ENCODE measurements at regions not wholly inside any gene's neighbourhood (a gene's known extent, or its start where the extent isn't known, plus 50 kb on each side); places are given as distances from the start of the nearest gene placed in this dataset.
A peak's percentile ranks its signal among the peaks of the same experiment; 100 is the strongest.

DNA sequence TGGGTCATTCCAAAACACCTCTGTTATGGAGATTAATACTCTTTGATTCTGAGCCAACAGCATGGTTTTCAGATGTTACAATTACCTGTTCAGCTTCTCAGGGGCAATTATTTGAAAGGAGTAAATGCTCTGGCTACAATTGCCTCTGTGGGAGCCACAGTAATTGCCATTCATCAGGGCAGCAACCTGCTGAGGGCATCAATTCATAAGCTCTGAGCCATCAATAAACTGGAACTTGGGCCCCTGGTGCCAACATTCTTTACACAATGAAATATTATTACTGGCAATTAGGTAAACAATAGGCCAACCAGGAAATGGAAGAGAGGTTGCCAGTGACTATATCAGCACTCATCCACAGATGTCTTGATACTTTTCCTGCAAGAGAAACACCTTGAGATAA lies 660.8 kb downstream of the MECOM start:
- Mint-ChIP-seq H3K4me1 (peaks cover 48% of the 10 kb centered on the region), H3K36me3 (no peaks in the 10 kb centered on the region), H3K27me3 (ENCODE audit: low read depth) (peaks cover 12% of the 10 kb centered on the region), H3K9me3 (peaks cover 4% of the 10 kb centered on the region), H3K27ac (no peak overlapping the region; the same call in 1 of the 2 replicates), H3K4me3 (peak overlapping the region; percentile 10; the same call in 1 of the 2 replicates)
- CTCF ChIA-PET = interaction anchor here (1.1 kb wide), 1 partner anchor 791 kb away, joined by 3 read pairs; no protein-coding TSS in a partner anchor
- TF ChIP-seq FOXK1 (CRISPR knock-in tag; IDR thresholded peaks at IDR 0.05) (peak; percentile 50; the same call in 1 of the 2 replicates), ZNF219 (CRISPR knock-in tag; IDR thresholded peaks at IDR 0.05; ENCODE audit: borderline replicate concordance) (no peak), SP1 (CRISPR knock-in tag; conservative IDR thresholded peaks at IDR 0.05) (no peak), JUN (CRISPR knock-in tag; IDR thresholded peaks at IDR 0.05) (no peak), NFYB (CRISPR knock-in tag; conservative IDR thresholded peaks at IDR 0.05; ENCODE audit: low read depth) (no peak), TEAD1 (CRISPR knock-in tag; IDR thresholded peaks at IDR 0.05) (peak; percentile 87; the same call in 1 of the 2 replicates), SMAD4 (CRISPR knock-in tag; IDR thresholded peaks at IDR 0.05) (no peak), ZNF317 (CRISPR knock-in tag; IDR thresholded peaks at IDR 0.05; ENCODE audit: borderline replicate concordance, low read depth) (no peak), CREM (CRISPR knock-in tag; IDR thresholded peaks at IDR 0.05) (no peak), MXD4 (CRISPR knock-in tag; IDR thresholded peaks at IDR 0.05; ENCODE audit: borderline replicate concordance) (no peak), ZNF423 (CRISPR knock-in tag; IDR thresholded peaks at IDR 0.05) (peak; percentile 38; the same call in 1 of the 2 replicates), ETV6 (CRISPR knock-in tag; IDR thresholded peaks at IDR 0.05) (peak; percentile 54; the same call in 1 of the 2 replicates), CBFB (CRISPR knock-in tag; IDR thresholded peaks at IDR 0.05; ENCODE audit: low read depth) (no peak)
- TF ChIP-seq, protein P1, sequence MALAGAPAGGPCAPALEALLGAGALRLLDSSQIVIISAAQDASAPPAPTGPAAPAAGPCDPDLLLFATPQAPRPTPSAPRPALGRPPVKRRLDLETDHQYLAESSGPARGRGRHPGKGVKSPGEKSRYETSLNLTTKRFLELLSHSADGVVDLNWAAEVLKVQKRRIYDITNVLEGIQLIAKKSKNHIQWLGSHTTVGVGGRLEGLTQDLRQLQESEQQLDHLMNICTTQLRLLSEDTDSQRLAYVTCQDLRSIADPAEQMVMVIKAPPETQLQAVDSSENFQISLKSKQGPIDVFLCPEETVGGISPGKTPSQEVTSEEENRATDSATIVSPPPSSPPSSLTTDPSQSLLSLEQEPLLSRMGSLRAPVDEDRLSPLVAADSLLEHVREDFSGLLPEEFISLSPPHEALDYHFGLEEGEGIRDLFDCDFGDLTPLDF (CRISPR knock-in tag; IDR thresholded peaks at IDR 0.05) = no peak
- TF ChIP-seq, protein P2, sequence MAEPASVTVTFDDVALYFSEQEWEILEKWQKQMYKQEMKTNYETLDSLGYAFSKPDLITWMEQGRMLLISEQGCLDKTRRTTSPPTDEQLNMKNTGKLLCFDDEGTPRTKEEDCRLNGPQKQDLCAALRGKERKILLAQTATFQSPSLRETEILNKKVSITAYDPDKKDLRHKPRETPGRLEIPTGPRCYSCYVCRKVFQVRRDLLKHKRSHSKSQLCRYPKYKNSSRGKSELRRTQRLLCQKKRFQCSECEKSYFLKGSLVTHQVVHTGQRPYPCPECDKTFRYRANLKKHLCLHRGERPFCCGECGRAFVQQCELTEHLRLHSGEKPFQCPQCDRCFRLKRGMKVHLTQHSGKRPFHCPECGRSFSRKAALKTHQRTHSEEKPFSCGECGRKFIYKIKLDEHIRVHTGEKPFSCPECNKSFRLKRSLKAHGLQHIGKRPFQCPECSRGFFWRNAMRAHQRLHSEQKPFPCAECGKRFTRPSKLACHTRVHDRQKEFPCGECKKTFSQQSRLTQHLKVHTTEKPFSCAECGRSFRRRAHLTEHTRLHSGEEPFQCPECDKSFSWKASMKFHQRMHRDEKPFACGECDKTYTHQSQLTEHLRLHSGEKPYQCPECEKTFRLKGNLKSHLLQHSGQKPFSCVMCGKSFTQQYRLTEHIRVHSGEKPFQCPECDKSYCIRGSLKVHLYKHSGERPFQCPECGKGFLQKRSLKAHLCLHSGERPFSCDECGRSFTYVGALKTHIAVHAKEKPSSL (CRISPR knock-in tag; conservative IDR thresholded peaks at IDR 0.05) = no peak
- TF ChIP-seq, protein P3, sequence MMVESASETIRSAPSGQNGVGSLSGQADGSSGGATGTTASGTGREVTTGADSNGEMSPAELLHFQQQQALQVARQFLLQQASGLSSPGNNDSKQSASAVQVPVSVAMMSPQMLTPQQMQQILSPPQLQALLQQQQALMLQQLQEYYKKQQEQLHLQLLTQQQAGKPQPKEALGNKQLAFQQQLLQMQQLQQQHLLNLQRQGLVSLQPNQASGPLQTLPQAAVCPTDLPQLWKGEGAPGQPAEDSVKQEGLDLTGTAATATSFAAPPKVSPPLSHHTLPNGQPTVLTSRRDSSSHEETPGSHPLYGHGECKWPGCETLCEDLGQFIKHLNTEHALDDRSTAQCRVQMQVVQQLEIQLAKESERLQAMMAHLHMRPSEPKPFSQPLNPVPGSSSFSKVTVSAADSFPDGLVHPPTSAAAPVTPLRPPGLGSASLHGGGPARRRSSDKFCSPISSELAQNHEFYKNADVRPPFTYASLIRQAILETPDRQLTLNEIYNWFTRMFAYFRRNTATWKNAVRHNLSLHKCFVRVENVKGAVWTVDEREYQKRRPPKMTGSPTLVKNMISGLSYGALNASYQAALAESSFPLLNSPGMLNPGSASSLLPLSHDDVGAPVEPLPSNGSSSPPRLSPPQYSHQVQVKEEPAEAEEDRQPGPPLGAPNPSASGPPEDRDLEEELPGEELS (CRISPR knock-in tag; IDR thresholded peaks at IDR 0.05) = peak; percentile 50; the same call in 1 of the 2 replicates
- TF ChIP-seq, protein P4, sequence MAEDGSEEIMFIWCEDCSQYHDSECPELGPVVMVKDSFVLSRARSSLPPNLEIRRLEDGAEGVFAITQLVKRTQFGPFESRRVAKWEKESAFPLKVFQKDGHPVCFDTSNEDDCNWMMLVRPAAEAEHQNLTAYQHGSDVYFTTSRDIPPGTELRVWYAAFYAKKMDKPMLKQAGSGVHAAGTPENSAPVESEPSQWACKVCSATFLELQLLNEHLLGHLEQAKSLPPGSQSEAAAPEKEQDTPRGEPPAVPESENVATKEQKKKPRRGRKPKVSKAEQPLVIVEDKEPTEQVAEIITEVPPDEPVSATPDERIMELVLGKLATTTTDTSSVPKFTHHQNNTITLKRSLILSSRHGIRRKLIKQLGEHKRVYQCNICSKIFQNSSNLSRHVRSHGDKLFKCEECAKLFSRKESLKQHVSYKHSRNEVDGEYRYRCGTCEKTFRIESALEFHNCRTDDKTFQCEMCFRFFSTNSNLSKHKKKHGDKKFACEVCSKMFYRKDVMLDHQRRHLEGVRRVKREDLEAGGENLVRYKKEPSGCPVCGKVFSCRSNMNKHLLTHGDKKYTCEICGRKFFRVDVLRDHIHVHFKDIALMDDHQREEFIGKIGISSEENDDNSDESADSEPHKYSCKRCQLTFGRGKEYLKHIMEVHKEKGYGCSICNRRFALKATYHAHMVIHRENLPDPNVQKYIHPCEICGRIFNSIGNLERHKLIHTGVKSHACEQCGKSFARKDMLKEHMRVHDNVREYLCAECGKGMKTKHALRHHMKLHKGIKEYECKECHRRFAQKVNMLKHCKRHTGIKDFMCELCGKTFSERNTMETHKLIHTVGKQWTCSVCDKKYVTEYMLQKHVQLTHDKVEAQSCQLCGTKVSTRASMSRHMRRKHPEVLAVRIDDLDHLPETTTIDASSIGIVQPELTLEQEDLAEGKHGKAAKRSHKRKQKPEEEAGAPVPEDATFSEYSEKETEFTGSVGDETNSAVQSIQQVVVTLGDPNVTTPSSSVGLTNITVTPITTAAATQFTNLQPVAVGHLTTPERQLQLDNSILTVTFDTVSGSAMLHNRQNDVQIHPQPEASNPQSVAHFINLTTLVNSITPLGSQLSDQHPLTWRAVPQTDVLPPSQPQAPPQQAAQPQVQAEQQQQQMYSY (CRISPR knock-in tag; IDR thresholded peaks at IDR 0.05) = no peak
- TF ChIP-seq, protein P5, sequence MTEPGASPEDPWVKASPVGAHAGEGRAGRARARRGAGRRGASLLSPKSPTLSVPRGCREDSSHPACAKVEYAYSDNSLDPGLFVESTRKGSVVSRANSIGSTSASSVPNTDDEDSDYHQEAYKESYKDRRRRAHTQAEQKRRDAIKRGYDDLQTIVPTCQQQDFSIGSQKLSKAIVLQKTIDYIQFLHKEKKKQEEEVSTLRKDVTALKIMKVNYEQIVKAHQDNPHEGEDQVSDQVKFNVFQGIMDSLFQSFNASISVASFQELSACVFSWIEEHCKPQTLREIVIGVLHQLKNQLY (CRISPR knock-in tag; IDR thresholded peaks at IDR 0.05) = no peak
- TF ChIP-seq, protein P6, sequence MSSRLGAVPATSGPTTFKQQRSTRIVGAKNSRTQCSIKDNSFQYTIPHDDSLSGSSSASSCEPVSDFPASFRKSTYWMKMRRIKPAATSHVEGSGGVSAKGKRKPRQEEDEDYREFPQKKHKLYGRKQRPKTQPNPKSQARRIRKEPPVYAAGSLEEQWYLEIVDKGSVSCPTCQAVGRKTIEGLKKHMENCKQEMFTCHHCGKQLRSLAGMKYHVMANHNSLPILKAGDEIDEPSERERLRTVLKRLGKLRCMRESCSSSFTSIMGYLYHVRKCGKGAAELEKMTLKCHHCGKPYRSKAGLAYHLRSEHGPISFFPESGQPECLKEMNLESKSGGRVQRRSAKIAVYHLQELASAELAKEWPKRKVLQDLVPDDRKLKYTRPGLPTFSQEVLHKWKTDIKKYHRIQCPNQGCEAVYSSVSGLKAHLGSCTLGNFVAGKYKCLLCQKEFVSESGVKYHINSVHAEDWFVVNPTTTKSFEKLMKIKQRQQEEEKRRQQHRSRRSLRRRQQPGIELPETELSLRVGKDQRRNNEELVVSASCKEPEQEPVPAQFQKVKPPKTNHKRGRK (CRISPR knock-in tag; IDR thresholded peaks at IDR 0.05; ENCODE audit: borderline replicate concordance) = no peak
- POLR2A ChIA-PET = interaction anchor here (1.2 kb wide), 1 partner anchor 9 kb away, joined by 3 read pairs; no protein-coding TSS in a partner anchor
- peak; percentile 68 for ATAC-seq
- DNase-seq (ENCODE audit: low spot score) = no peak
